D341Med (cell line): ENCODE measurements at regions not wholly inside any gene's neighbourhood (a gene's known extent, or its start where the extent isn't known, plus 50 kb on each side); places are given as distances from the start of the nearest gene placed in this dataset.
"Not testable (repeated sequence)": the region's sequence is repeated elsewhere in the genome, so short reads cannot be mapped to it uniquely, and the experiment has no call there.

ENCODE experiments used
- DNase-seq: peaks from one replicate; pipeline ENCODE4 v3.0.0; 2012; ENCODE audit warnings: low spot score

DNA sequence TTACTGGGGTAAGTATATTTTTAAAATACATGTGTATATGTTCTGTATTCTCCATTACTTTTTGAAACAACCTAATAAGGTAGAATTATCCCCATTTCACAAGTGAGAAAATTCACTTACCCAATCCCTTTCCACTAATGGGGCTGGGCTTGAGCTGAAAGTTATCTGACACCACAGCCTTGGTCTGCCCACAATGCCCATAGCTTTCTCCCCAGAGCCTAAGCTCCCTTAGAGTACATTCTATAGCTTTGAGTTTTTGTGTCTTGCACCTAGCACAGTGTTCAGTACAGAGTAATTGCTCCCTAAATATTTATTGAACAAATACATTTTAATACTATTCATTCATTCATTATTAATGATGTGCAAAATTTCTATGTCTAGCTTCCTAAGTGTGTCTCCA lies 152.7 kb upstream of the RUNX1 start:
- no peak for DNase-seq

GRCh38 chr21:35201288-35201687 lies 152.2 kb upstream of the RUNX1 start:
- no peak for DNase-seq

DNA sequence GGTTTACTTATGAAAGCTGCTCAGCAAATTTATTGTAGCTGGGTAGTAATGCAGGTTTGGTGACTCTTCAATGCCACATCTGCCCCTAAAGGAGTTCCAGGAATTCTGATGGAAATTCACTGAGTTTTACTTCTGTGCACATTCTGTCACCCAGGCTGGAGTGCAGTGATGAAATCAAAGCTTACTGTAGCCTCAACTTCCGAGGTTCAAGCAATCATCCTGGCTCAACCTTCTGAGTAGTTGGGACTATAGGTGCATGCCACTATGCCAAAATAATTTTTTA lies 150.6 kb upstream of the RUNX1 start:
- DNase-seq = no peak

GRCh38 chr21:35198982-35199732 lies 150.1 kb upstream of the RUNX1 start:
- DNase-seq = no peak

- no peak for DNase-seq
These were observed 149.5 kb upstream of the RUNX1 start for GRCh38 chr21:35198565-35198964.

DNA sequence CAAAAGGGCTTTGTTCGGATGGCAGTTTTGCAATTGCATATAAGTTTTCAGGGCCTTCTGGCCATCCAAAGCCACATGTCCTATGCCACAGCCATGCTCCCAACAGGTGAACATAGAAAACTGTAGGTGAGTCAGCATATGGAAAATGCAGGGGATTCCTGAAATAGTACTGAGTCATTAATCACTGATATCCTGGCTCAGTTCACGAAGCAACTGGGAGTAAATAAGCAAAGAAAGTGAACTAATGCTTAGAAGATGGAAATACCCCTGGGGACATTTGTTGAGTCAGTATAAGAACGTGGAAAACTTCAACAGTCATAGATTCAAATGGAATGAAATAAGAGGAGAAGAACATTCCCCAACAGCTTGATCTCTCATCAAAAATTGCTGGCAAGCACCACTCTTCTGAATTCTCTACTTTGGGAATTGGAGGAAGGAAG lies 148.9 kb upstream of the RUNX1 start:
- no peak for DNase-seq

DNA sequence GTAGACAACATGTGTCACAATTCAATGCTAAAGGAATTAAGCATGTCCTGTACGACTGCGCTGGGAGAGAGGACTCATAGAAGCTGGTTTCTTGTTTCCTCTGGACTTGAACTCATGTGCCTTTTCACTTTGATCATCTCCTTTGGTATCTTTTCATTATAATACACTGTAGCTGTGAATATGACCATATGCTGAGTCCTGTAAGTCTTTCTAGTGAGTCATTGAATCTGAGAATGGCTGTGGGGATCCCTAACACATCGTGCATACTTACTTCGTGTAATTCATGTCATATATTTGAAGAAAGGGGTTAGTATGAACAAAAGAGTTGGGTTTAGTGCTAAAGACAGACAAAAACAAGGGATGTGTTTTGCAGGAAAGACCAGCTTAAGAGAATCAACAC lies 148.1 kb upstream of the RUNX1 start:
- DNase-seq = no peak

GRCh38 chr21:35196128-35196527 lies 147.0 kb upstream of the RUNX1 start:
- DNase-seq = no peak

GRCh38 chr21:35195232-35195631 lies 146.1 kb upstream of the RUNX1 start:
- no peak for DNase-seq

GRCh38 chr21:35191754-35192153 lies 142.7 kb upstream of the RUNX1 start:
- DNase-seq = no peak

DNA sequence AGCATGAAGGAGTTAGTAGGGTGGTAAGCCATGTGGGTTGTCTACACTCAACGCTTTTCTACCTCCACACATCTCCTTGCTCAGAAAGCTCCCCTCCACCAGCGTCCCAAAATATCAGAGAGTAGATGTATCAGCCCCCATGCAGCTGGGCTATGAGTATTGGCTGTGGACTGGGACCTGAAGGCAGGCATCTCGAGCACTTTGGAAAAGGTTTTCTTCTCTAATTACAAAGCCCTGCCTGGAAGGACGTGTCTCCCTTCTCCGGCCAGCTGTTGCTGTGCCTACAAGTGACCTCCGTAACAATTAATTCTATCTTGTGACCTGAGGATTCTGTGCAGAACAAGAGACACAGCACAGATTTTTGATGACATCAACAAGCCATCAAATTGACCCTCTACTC lies 142.0 kb upstream of the RUNX1 start:
- no peak for DNase-seq

GRCh38 chr21:35190201-35190701 lies 141.1 kb upstream of the RUNX1 start:
- no peak for DNase-seq

DNA sequence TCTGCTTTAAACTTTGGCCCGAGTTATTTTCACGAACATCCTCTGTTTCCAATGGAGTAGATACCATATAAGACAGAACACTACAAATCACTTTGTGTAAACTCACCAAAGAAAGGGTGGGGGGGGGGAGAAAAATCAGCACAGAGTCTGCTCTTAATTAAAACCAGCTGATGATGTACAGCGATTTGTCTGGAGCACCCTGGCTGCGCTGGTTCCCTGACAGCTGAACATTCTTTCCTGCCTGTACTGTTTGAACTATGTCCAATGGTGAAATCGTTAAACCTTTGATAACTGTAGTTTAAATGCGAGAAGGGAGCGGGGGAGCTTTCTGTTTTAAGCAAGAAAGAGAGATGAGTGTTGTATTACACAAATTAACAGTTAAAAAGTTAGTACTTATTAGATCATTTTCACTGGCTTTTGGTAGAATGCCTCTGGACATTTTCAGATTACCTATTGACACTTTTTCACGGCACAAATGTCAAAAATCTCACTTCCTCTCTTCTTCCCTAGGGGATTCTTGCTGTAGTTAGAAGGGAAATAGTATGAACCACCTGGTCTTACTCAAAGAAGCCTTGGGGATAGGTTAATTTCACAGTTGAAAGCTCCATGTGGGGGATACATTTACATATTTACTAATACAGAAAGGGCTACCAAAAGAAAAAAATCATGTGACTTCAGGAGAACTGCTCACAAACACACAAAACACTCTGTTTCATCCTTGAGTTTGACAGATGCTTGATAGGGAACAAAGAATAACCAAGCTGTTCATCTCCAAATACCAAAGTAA lies 140.2 kb upstream of the RUNX1 start:
- no peak for DNase-seq

DNA sequence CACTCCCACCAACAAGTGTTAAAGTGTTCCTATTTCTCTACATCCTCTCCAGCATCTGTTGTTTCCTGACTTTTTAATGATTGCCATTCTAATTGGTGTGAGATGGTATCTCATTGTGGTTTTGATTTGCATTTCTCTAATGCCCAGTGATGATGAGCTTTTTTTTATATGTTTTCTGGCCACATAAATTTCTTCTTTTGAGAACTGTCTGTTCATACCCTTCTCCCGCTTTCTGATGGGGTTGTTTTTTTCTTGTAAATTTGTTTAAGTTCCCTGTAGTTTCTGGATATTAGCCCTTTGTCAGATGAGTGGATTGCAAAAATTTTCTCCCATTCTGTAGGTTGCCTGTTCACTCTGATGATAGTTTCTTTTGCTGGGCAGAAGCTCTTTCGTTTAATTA lies 134.3 kb upstream of the RUNX1 start:
- not testable (repeated sequence) for DNase-seq

GRCh38 chr21:35179990-35180540 lies 131.0 kb upstream of the RUNX1 start:
- no peak for DNase-seq

GRCh38 chr21:35178827-35179226 lies 129.7 kb upstream of the RUNX1 start:
- DNase-seq = no peak

- DNase-seq = no peak
These were observed 129.0 kb upstream of the RUNX1 start for GRCh38 chr21:35178098-35178497.

GRCh38 chr21:35172231-35172630 lies 123.1 kb upstream of the RUNX1 start:
- DNase-seq = no peak

DNA sequence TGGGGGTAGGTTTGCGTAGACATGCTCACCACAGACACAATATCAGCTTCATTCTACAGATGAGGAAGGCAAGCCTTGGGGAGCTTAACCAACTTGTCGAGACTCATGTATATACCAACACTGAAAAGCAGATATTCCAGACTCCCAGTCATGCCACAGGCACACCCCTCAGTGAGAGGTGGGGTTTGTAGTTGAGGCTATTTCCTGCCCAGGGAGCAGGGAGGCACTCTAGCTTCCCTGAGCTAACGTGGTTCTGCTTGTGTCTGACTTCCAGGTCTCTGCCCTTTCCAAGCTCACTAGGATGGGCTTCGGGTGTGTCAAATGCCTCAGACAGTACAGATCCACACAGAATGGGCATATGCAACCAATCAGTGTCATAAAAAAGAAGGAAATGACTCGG lies 122.3 kb upstream of the RUNX1 start:
- no peak for DNase-seq

DNA sequence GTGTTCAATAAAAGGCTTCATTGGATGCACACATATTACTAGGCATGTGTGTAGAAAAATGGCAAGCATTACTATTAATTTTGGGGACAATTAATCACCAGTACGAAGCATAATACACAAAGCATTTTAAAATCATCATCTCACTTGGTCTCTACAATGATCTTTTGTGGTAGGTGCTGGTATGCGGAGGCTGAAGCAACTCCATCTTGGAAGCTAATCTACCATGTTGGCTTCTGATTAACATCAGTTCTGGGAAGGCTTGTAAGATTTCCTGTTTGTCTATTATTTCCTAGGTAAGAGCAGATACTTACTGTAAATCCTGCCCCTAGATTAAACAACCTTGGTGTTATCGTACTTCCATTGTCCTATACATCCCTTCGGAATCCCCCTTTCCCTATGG lies 121.7 kb upstream of the RUNX1 start:
- DNase-seq = no peak

GRCh38 chr21:35170244-35170643 lies 121.1 kb upstream of the RUNX1 start:
- DNase-seq = no peak

- DNase-seq = no peak
These were observed 120.5 kb upstream of the RUNX1 start for GRCh38 chr21:35169574-35169973.

DNA sequence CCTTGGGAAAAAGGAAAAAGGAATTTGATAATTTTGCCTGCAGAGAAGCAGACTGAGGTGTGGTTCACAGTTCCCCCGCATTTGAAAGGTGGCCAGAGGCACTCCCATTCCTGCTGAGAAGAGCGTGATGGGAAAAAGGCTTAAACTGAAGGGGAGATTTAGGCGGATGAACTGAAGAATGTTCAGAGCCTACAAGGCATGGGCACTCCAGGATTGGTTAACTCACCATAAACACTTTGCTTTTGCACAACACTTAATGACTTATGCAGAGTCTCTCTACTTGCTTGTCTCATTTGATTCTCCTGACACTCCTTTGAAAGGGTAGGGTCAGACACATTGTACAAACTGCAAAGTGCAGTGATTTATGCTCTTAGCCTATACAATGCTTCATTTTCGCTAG lies 119.6 kb upstream of the RUNX1 start:
- no peak for DNase-seq
